HG02885 (cell line): ENCODE measurements at regions not wholly inside any gene's neighbourhood (a gene's known extent, or its start where the extent isn't known, plus 50 kb on each side); places are given as distances from the start of the nearest gene placed in this dataset.

ENCODE experiments used
- ATAC-seq: cut with Tn5 transposase; IDR thresholded peaks from one replicate; pipeline ENCODE4 v1.9.1; 2021; ENCODE audit warnings: mild to moderate bottlenecking; ENCODE audit not compliant: unreplicated experiment, poor library complexity

DNA sequence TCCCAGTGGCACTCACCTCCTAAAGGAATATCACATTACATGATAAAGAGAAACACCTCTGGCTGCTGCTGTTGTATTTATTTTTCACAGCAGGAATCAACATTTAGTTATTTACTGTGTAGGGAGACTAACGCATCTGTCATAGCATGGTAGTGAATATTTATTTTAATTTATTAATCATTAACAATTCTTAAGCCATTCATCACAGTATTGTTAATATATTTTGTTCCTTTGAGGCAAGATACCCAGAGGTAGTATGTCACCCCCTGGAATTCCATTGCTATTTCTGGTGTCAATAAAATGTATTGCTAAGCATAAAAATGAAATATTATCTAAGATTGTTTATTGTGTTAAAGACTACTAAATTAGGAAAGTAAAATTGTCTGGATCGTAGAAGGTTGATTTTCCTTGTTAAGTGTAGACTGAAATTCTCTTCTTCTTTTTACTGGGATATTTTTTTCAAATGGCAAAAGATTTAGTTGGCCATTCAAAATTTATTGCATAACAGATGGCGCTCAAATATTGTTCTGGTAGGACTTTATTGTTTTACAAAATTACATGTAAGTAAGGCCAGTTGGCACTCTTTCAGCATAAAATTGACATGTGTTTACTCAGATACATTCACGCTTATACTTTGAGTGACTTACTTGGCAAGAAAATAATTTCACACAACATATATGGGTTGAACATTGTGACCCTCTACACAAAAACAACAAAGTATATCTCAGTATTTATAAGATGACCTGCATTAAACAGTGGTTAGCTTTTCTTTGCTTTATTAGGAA is 1358.7 kb upstream of the SORCS1 start:
- no peak for ATAC-seq

DNA sequence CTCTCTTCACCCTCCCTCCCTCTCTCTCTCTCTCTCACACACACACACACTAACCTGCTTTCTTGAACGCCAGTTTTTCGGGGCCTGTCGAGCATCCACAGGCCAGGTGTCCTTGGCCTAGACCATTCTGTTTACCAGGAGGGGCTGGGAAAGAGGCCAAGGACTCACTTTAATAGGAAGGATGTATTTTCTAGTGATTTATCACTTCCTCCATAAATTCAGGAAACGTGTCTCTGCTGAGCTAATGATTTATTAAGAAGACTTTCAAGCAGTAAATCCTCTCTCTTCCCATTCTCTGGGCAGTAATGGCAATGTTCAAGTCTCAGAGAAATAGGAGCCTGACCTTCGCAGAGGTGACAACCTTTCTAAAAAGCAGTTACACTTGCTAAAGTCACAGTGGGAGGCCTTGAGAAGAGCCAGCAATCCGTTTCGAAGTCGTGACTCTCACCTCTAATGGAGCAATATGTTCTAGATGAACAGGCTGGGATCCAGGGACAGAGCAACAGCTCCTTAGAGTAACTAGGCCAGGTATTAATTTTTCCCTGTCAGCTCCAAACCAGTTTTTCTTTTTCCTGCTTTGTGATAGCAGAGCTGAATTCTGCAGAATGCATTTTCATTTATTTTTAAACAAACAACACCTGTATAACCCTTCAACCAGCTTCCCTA is 1357.5 kb upstream of the SORCS1 start:
- ATAC-seq: no peak

GRCh38 chr10:108515821-108516220 is 1351.3 kb upstream of the SORCS1 start:
- no peak for ATAC-seq

DNA sequence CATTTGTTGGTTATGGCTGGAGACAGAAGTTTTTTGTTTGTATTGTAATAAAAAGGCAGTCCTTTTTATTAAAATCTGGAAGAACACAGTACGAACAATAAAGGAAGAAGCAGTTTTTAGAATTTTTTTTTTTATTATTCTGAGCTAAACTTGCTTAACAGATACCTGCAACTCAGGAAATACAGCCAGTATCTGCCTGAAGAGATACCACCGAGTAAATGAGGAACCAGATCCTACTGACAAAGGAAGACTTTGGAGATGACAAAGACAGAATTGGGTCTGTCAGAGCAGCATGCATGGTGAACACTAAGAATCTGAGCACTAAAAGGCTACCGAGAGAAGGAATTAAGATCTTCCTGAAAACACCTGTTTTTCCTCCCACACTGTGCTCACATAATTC is 1335.9 kb upstream of the SORCS1 start:
- ATAC-seq: no peak

GRCh38 chr10:108496106-108496505 is 1331.6 kb upstream of the SORCS1 start:
- no peak for ATAC-seq

- no peak for ATAC-seq
Observed at GRCh38 chr10:108490944-108491343, 1326.4 kb upstream of the SORCS1 start.

DNA sequence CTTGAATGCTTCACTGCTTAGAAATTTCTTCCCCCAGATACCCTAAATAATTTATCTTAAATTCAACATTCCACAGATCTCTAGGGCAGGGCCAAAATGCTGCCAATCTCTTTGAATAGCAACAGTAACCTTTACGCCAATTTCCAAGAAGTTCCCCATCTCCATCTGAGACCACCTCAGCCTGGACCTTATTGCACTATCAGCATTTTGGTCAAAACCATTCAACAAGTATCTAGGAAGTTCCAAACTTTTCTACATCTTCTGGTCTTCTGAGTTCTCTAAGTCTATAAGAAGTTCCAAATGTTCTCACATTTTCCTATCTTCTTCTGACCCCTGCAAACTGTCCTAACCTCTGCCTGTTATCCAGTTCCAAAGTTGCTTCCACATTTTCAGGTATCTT is 1306.9 kb upstream of the SORCS1 start:
- no peak for ATAC-seq

DNA sequence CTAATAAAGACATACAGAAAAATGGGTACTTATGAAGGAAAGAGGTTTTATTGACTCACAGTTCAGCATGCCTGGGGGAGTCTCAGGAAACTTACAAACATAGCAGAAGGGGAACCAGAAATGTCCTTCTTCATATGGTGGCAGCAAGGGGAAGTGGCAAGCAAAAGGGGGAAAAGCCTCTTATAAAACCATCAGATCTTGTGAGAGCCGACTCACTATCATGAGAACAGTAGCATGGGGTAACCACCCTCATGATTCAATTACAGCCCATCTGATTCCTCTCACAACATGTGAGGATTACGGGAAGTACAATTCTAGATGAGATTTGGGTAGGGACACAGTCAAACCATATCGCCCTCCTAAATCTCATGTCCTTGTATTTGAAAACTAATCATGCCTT is 1305.4 kb upstream of the SORCS1 start:
- ATAC-seq: no peak

- no peak for ATAC-seq
Observed at GRCh38 chr10:108465871-108466641, 1301.5 kb upstream of the SORCS1 start.

DNA sequence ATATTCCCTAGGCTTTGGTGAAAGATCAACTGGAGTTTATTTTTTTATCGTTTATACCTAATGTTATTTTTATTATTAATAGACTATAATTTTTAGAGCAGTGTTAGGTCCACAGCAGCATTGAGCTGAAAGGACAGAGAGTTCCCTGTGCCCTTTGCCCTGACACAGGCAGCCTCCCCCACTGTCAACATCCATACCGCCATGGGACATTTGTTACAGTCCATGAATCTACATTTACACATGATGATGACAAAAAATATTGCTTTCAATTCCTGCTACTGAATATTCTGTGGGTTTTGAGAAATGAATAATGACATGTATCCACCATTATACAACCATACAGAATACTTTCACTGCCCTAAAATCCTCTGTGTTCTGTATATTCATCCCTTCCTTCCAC is 1297.5 kb upstream of the SORCS1 start:
- no peak for ATAC-seq

DNA sequence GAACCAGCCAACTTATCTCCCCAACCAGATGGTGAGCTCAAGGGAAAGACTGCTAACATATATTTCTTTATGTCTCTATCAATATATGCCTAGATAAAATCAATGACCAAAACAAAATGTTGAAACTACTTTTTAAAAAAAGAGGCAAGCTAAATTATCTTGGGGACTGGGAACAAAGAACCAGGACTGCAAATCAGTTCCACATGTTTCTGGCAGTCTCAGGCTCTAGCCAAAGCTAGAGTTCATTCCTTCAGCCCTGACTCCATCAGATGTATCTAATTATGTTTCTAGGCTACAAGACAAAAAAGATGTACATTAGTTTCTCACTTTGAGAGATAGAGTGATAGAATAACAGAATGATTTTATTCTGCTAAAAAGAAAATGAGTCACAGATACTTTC is 1290.3 kb upstream of the SORCS1 start:
- ATAC-seq: no peak

- ATAC-seq: no peak
Observed at GRCh38 chr10:108454224-108454623, 1289.7 kb upstream of the SORCS1 start.

GRCh38 chr10:108453166-108453565 is 1288.7 kb upstream of the SORCS1 start:
- ATAC-seq: no peak

DNA sequence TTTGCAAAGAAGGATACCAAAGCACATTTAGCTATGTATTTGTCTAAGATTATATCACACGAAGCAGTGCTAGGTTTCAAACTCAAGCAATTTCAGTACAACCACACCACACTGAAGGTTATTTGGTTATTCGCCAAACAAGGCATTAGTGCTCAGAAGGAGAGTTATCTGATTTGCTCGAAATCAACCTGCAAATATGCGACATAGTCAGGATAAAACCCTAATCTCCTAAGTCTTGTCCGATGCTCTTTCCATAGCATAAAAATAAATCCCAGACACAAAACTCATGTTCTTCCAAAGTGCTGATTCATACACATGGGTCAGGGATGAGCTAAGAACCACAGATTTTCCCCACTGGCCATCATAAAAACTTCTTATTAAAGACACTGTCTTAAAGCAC is 1288.0 kb upstream of the SORCS1 start:
- ATAC-seq: no peak

- no peak for ATAC-seq
Observed at GRCh38 chr10:108450280-108450679, 1285.8 kb upstream of the SORCS1 start.

DNA sequence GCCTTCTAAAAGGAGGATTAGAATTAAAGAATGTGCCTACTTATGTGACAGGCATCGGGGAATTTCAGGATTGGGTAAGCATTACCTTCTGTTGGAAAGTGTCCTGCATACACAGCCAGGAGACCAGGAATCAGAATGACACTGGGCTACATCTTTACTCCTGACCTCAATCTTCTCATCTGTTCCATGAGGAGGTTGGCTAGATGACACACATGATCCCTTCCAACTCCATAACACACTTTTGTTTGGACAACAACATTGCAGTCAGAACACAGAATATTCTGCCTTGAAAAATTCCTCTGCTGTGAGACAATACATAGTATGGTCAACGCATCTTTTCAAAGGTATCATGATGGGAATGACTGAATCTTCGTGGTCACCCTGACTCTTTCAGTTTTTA is 1281.2 kb upstream of the SORCS1 start:
- ATAC-seq: no peak

DNA sequence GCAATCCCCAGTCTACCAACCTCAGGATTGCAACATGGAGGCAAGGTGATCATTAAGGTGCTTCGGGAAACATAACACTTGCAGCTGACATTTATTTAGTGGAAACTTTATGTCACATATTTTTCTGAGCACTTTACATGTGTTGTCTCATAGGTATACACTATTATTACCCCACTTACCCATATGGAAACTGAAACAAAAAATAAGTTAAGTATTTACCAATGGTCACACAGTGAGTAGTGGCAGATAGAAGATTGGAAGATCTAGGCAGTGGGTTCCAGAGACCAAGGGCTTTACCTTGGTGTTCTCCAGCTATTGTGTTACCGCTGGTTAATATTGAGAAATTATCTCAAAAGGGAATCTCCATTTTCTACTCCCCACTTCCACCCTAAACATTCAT is 1279.1 kb upstream of the SORCS1 start:
- ATAC-seq: no peak

- no peak for ATAC-seq
Observed at GRCh38 chr10:108439397-108439796, 1274.9 kb upstream of the SORCS1 start.

DNA sequence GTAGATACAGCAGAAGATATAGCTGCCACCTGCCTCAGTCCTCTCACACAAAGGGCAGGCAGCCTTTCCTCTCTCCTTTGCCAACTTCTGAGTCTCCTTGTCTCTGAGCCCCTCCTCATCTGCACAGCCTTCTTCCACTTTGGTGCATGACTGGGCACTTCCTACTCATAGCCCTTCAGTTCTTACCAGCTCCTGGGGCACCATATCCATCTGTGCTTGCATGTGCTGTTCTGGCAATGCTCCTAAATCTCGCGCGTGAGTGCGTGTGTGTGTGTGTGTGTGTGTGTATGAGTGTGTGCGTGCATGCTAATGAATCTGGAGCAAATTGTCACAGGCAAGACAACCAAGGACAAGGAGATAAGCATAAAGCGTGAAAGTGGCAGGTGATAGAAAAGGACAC is 1271.6 kb upstream of the SORCS1 start:
- no peak for ATAC-seq

DNA sequence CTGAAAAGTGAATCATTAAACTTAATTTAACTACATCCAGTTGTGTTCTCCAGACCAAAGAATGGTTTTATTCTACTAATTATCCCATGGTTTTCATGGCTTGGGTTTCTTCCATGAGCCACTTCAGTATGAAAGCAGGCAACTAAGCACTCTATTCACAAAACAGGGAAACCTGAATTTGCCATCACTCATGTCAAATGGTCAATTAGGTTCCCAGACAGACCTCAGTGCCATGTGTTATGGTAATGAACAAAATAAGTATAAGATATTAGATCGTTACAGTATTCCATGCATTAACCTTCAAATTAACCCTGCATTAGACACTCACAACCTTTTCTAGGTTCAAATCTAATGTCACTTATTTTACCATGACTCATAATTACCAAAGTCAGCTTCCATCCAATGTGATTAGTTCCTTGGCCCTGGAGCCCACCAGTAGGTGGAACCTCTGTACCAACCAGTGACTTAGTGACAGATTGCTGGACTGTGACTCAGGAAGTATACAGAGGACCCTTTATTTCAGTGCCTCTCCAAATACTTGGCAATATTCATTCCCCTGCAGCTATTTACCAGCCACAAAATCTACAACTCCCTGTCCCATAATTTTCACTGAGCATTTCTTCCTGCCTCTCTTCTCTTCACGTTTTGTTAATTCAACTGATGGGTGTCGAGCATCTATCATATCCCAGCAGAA is 1270.2 kb upstream of the SORCS1 start:
- no peak for ATAC-seq

GRCh38 chr10:108427146-108427545 is 1262.6 kb upstream of the SORCS1 start:
- ATAC-seq: no peak
